GM21619 (cell line): ENCODE measurements at regions not wholly inside any gene's neighbourhood (a gene's known extent, or its start where the extent isn't known, plus 50 kb on each side); places are given as distances from the start of the nearest gene placed in this dataset.

Experiments used
- ATAC-seq: cut with Tn5 transposase; IDR thresholded peaks from one replicate; pipeline ENCODE4 v1.9.1; 2021; ENCODE audit not compliant: unreplicated experiment

DNA sequence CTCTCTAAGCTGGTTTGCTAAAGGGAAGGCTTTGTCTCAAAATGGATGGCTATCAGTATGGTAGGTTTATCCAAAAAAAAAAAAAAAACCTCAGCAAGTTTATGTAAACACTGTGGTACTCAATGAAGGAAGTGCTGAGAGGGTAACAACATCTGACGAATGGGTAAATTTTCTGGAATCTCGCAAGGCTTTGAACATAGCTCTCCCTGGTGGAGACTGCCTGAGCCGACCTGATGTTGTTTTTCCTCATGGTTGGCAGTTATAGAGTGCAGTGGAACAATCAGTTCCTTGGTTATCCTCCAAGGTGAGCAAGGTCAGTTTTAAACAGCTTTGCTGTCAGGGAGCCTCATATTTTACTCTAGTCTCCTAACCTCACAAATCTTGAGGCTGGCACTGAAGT lies 94.6 kb downstream of the ZPLD1 start:
- ATAC-seq = no peak

DNA sequence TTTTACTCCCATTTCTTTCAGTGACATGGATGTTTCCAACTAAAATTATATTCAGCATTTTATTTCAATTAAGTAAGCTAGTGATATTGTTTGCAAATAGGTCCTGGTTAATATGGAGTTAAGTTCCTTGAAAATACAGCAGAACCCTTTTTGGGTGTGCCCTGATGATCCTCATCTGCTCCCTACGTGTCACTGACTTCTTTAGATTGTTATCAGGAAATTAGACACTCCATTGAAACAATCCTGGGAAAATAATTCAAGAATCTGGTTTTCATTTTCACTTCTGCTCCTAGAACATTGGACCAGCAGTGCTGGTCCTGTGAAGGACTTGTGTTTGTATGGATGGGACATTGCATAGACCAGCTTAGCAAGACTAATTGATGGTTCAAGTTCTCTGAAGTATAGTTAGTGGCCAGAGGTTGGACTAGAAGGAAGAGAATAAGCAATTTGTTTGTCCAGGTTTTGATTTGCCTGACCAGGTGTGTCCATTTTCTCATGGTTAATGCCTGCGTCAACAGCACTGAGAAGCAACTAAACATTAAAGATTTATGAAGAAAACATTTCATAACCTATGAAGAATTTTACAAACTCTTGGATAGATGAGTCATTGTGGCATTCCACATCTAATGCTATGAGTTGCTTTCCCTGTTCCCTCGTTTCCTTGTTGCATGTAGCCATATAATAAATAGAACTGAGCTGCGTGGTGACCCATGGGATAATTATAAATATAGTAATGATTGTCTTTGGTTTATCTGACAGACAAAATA lies 95.8 kb downstream of the ZPLD1 start:
- ATAC-seq = no peak

DNA sequence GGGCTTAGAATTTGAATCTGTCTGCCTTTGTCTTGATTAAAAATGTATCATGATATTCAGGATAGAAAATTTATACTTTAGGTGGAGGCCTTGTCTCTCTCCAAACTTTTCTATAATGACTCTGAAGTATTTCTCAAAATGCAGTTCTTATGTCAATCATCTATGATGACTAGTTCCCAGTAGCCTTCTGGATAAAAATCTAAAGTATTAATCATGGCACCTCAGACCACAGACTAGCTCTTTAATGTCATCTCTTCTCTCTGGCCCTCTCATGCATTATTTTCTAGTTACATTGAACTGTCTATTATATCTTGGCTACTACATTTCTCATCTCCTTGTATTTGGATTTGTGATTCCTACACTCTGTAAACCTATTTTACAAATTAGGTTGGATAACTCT lies 96.9 kb downstream of the ZPLD1 start:
- ATAC-seq = no peak

DNA sequence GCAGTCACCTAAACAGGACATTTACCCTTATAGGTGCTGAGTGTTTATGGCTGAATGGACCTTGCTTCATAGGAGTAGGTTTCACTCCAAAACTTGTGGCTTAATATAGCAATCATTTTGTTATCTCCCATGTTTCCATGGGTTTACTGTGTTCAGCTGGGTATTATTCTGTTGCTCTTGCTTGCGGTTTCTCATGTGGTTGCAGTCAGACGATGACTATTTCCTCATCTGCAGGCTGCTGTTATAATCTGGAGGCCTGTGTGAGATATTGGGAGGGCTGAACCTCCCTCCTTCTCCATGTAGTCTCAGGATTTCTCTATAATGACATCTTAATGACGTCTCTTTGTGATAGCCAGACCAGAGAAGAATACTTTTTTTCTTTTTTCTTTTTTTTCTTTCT lies 98.1 kb downstream of the ZPLD1 start:
- no peak for ATAC-seq

DNA sequence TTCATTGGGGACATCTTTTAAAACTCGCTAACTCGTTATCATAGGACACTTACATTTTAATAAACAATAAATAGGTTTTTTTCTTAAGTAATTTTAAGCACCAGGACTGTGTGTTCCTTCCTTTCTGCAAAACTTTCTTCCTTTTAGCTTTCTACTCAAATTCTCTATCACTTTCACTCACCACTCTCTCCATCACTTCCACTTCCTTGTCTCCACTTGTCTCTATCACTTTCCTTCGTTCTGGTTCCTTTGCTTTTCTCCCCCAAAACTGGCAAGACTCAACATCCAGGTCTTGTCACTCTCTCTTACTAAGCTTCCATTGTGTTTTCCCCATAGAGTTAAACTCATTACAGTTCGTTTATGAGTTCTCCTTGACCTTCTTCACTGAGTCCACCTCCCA lies 99.0 kb downstream of the ZPLD1 start:
- ATAC-seq = no peak

DNA sequence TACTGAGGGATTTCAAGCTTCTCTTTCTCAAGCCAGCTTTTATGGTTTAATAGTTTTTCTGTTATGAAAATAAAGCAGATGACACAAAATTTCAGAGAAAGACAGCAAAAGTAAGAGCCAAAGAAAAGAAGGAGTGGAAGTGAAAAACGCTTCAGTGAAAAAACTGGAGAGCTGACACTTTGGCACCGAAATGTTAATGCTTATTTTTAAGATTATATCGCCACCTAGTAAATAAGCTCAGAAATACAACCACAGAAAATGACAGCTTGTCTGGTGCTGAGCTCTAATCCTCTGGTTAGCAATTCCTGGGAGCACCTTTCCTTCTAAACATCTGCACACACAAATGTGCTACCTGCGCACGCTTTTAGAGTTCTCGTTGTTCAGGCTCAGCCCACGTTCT lies 101.6 kb downstream of the ZPLD1 start:
- ATAC-seq = peak; percentile 72

DNA sequence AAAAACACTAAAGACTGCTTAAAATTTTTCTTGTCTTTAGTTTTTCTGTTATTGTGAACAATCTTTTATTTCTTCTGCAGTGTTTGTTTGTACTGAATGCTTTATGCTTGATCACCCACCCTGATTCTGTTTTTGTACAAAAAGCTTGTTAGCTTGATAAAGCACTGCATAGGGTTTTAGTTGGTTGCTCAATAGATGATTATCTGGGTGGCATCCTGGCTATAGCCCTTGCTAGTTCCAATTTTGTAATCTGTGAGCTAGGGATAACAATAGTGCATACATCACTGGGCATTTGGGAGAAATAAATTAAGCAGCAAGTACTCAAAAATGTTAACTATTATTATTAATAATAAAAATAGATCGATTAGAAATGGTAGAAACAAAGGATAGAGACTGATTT lies 102.3 kb downstream of the ZPLD1 start:
- no peak for ATAC-seq

DNA sequence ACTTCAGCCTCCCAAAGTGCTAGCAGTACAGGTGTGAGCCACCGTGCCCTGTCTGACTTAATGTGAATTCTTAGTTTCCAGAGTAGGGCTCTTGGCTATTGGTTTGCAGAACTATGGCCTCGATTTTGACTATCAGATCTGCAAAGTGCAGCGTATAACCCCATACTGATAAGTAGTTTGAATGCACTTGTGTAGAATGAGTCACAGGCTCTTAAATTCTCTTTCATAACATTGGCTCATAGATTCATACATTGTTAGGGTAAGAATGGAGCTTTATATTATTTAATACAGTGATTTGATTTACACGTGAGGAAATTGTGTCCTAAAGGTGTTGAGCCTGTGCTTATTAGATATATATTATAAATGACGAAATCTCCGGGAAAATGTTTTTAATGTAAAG lies 109.9 kb downstream of the ZPLD1 start:
- no peak for ATAC-seq

DNA sequence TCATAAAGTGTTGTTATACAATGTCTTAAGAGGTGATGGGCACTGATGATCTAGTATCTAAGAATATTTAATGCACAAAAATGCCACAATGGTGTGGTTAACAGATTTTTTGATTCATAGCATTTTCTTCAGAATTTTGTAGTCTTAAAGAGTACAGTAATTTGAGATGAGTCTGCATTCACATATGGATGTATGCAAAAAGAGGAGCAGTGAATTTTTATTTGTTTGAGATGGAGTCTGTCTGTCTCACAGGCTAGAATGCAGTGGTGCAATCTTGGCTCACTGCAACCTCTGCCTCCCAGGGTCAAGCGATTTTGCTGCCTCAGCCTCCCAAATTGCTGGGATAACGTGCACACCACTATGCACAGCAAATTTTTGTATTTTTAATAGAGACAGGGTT lies 110.5 kb downstream of the ZPLD1 start:
- ATAC-seq = no peak

DNA sequence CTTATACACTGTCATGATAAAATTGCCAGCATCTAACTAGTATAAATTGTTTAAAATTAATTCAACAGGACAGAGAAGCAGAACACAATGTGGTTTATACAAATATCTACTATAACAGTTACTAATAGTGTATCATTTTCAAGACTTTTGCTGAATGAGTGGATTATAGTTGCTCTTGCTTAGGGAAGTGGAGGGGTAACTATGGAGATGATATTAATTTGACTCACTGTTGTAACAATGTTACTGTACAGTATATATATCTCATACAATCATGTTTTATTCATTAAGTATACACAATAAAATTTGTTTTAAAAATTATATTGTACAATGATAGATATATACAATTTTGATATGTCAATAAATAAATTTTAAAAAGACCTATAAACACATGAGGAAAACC lies 119.1 kb downstream of the ZPLD1 start:
- ATAC-seq = no peak

DNA sequence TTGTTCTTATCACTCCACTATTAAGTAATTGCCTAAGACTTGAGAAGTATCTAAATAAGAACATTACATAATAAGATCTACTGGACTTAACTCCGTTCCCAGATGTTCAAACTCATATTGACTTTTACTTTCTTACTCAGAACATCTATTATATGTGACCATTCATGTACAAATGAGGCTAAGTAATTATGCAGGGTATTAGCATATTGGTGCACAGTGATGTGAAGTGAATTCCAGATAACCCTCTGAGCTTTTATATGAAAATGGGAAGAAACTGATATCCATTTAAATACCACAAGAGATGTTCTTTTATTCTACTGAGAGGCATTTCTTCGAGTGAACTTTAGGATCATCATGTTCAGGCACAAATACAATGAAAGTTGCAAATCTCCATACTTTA lies 135.7 kb downstream of the ZPLD1 start:
- ATAC-seq = no peak

DNA sequence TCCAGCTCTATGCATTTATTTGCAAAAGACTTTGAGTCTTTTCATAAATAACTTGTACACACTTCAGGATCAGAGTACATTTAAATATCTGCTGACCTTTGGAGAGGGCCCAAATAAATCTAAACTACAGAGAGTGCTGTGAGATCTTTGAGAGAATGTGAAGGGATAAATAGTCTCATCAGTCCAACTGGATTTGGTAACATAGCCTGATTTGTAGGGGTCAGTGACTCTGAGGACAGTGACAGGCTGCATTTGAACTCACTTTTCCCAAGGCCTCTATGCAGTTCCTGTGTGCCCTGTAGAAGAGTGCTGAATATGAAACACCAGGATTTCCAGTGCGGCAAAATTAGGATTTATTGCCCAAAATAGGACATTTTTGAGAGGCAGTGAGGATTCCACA lies 136.2 kb downstream of the ZPLD1 start:
- ATAC-seq = no peak

DNA sequence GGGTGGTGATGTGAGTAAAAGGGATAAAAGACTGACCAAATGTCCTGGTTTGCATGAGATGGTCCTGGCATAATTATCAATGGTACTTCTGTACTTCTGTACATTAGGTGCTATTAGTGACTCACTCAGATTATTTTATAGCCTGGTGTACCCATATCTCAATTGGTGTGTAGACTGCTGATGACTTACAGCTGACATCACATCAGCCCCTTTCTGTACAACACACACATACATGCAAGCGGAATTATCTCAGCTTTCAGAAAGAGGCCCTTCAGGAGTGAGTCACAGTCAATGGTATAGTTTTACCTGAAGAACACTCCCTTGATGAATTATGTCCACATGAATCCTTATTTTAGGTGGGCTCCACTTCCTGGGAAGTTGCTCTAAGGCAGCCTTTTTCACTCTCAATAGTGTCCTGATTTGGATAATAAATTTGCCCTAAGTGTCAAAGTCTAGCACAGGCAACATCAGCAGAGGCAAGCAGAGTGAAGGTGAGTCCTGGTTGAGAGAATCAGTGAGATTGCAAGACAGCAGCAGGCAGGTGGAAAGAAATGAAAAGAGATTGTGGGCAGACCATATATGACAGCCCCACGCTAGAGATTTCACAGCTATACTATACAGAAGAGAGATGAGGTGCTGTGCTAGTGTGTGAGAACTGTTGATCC lies 137.0 kb downstream of the ZPLD1 start:
- no peak for ATAC-seq

DNA sequence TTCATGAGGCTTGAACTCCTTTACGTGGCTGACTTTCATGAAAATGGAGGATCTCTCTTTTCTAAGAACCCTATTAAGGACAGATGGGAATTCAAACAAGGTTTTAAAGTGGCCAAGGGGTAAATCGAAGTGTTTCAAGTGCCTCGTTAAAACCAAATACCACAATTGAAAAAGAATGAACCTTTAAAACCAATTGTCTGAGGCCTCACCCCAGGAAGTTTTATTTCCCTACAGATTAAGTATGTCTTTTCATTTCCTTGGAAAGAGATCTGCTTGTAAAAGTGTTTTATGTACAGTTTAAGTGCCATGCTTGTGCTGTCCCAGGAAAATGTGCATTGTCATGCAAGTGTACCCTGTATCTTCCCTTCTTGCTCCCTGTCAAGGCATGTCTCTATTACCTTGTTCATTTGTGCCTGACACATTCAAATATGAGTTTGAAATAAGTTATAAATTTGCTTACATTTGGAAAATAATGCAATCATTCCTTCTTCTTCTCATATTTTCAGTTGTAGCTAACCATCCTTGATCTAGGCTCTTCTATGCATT lies 138.7 kb downstream of the ZPLD1 start:
- no peak for ATAC-seq

DNA sequence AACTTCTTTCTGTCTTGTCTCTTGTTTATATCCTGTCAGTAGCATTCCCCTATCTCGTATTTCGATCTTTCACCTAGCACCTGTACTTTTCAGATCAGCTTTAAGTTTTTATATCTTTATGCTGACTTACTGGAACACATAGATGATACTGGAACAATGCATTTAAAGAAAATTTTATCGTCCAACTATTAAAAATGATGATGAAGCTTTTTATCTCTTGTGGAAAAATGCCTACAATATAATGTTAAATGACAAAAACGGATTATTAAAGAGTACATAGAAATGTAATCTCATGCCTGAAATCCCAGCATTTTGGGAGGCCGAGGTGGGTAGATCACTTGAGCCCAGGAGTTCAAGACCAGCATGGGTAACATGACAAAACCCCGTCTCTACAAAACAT lies 139.5 kb downstream of the ZPLD1 start:
- no peak for ATAC-seq

DNA sequence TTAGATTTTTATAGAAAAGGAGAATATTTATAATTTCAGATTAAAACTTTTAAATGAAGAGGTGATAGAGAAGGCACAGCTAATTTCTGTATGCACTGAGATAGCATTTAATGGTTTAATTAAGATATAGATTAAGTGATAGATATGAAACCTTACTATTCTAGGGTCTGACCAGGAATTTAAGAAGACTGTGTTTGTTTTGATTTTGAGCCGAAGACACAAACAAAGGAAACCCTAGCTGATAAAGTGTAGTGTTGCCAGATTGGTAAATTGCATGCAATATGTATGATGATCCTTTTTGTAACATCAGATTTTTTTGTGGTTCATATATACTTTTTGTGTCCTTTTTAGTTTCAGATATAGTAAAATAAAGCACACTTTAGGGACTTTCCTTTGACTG lies 141.8 kb downstream of the ZPLD1 start:
- ATAC-seq = no peak

DNA sequence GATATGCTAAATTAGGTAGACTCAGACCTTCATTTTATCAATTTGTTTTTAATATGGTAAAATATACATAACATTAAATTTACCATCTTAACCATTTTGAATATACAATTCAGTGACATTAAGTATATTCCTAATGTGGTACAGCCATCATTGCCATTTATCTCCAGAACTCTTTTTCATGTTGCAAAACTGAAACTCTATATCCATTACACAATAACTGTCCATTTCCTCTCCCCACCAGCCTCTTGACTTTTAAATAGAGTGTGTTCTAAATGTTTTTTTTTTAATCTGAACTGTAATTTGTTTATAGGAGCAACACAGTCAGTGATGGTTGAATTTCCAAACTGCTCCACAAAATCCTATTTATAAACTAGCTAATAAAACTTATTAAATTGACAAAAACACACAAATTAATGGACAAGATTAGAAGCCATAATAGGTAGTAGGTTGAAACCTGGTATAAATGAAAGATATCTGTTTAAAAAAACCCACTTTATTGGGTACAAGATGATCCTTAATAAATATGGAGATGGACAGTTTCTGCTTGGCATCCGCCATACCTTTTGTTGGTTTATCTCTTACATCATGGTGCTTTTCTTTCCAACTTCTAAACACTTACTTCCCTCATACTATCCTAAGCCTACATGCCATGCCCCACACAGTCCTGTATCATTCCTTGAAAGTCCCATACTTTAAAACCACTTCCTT lies 142.4 kb downstream of the ZPLD1 start:
- no peak for ATAC-seq

DNA sequence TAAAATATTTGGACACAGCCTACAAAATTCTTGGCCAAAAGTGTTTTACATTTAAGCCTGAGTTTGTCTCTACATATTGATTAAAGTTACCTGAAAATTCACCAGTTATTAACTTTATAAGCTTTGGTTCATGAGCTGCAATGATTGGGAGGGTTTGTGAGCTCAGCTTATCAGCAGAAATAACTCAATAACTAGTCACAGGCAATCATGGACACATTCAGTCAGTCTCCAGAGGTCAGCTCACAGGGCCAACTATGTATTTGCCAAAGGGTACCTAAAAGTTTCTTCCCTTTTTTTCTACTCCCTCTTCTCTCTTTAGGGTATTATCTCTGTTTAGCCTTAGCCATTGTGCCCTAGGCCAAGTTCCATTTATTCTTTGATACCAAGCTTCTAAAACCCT lies 145.9 kb downstream of the ZPLD1 start:
- no peak for ATAC-seq

DNA sequence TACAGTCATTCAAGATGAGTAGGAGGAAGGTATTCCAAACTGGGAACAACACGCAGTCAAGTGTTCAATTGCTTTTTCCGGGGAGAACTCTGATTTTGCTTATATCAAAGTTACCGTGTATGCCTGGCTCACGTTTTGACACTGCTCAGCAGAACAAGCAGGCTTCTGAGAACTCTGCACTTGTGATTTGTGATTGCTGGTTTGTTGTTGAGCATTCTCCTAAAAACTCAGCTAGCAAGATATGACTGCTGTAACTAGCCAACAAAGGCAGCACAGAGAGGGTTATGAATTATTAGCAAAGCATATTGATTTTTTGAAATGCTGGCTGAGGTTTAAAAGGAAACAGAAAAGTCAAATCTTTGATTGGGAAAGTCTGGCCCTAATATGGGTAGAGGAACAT lies 151.7 kb downstream of the ZPLD1 start:
- no peak for ATAC-seq

DNA sequence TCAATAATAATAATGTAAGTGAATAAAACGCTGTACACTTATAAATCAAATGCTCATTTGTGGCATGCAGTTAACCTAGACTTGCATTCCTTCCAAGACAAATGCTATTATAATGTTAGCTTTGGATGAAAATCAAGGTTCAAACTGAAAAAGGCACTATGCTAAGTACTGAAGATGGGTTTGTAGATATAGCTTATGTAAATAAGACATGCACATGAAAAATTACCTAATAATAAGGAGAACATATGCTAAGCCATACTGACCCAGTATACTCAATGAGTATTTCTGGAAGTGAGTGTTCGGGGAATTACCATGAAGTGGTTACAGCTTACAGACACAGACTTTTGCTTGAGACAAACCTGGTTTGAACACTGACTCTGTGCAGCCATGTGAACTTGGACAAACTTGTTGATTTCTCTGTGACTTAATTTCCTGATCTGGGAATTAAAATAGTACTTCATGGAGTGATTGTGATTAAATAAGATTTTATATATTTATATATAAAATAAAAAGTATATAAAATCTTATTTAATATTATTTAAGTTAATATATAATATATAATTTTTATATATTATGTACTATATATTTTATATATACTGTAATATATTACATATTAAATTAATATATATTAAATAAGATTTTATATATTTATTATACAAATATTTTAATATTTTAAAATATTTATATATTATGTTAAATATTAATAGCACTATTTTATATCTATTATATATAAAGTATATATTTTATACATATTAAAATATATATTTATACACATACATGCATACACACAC lies 159.2 kb downstream of the ZPLD1 start:
- ATAC-seq = no peak

DNA sequence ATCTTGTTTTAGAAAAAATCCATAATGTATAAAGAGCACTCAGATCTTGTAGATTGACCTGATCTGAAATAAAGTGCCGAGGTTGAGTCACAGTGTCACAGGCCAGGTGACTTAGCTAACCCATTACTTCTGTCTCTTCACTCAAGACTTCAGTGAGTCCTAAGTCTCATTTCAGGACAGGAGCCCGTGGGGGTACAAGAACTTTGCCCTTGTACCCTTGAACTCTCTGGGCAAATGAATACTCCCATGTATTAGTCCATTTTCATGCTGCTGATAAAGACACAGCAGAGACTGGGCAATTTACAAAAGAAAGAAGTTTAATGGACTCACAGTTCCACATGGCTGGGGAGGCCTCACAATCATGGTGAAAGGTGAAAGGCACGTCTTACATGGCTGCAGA lies 160.2 kb downstream of the ZPLD1 start:
- no peak for ATAC-seq
